RWPE2 (cell line): ENCODE measurements at regions not wholly inside any gene's neighbourhood (a gene's known extent, or its start where the extent isn't known, plus 50 kb on each side); places are given as distances from the start of the nearest gene placed in this dataset.

Source experiments
- ATAC-seq: fragments of 200-7000 bp; cut with Tn5 transposase; 3 replicates; pipeline ENCODE4 v1.9.1; 2021; ENCODE audit warnings: low read depth
- DNase-seq: peaks from one replicate; pipeline ENCODE4 v3.0.0-alpha.2; 2020; ENCODE audit warnings: low spot score
- H3K27ac ChIP-seq: fragments of 450-650 bp; 2 replicates; pipeline ENCODE4 v1.5.1; 2017; ENCODE audit warnings: mild to moderate bottlenecking; ENCODE audit not compliant: poor library complexity, severe bottlenecking
- H3K27me3 ChIP-seq: fragments of 250-450 bp; sonication (Bioruptor Pico); 2 replicates; pipeline ENCODE4 v1.5.1; 2021; ENCODE audit warnings: mild to moderate bottlenecking, moderate library complexity; ENCODE audit not compliant: insufficient read depth, poor library complexity, severe bottlenecking
- H3K36me3 ChIP-seq: fragments of 250-450 bp; sonication (Bioruptor Pico); 2 replicates; pipeline ENCODE4 v1.5.1; 2020; ENCODE audit warnings: low read depth, mild to moderate bottlenecking, moderate library complexity
- H3K4me1 ChIP-seq: fragments of 250-450 bp; sonication (Bioruptor Pico); 2 replicates; pipeline ENCODE4 v1.5.1; 2021; ENCODE audit warnings: mild to moderate bottlenecking, moderate library complexity; ENCODE audit not compliant: insufficient read depth, poor library complexity, severe bottlenecking
- H3K4me3 ChIP-seq: fragments of 250-450 bp; sonication (Bioruptor Pico); 2 replicates; pipeline ENCODE4 v1.5.1; 2021; ENCODE audit warnings: mild to moderate bottlenecking, moderate library complexity; ENCODE audit not compliant: severe bottlenecking
- H3K9me3 ChIP-seq: fragments of 250-450 bp; sonication (Bioruptor Pico); 2 replicates; pipeline ENCODE4 v1.5.1; 2021; ENCODE audit warnings: mild to moderate bottlenecking, moderate library complexity; ENCODE audit not compliant: severe bottlenecking
- CTCF ChIP-seq: fragments of 450-650 bp; IDR thresholded peaks from one replicate; pipeline ENCODE4 v1.5.1; 2017; ENCODE audit warnings: mild to moderate bottlenecking, moderate library complexity; ENCODE audit not compliant: poor library complexity, severe bottlenecking

DNA sequence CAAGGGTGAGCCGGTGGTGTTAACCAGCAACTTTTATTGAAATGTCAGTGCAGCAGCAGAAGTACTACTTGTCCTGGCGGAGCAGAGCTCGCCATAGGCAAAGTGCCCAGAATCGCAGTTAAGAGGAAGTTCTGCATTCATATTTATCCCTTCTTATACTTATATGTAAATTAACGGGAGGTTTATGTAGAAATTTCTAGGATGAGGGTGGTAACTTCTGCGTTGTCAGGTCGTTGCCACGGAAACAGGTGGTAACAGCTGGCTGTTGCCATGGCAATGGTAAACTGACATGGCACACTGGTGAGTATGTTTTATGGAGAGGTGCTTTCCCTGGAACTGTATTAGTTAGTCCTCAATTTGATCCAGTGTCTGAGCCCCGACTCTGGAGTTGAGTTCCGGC lies 2494.9 kb upstream of the PCDH20 start:
- H3K27ac ChIP-seq = no peak overlapping the region
- no peak for DNase-seq
- no peak overlapping the region for H3K4me3 ChIP-seq
- no peak for ATAC-seq
- H3K36me3 ChIP-seq = no peaks in the 10 kb centered on the region
- H3K27me3 ChIP-seq = no peaks in the 10 kb centered on the region
- H3K9me3 ChIP-seq = no peaks in the 10 kb centered on the region
- no peaks in the 10 kb centered on the region for H3K4me1 ChIP-seq
- no peak for TF ChIP-seq CTCF

GRCh38 chr13:63909726-63910375 lies 2494.2 kb upstream of the PCDH20 start:
- Histone ChIP-seq H3K27me3 (no peaks in the 10 kb centered on the region), H3K27ac (no peak overlapping the region), H3K4me3 (no peak overlapping the region), H3K4me1 (no peaks in the 10 kb centered on the region), H3K36me3 (no peaks in the 10 kb centered on the region), H3K9me3 (no peaks in the 10 kb centered on the region)
- DNase-seq = no peak
- TF ChIP-seq CTCF = no peak
- no peak for ATAC-seq

DNA sequence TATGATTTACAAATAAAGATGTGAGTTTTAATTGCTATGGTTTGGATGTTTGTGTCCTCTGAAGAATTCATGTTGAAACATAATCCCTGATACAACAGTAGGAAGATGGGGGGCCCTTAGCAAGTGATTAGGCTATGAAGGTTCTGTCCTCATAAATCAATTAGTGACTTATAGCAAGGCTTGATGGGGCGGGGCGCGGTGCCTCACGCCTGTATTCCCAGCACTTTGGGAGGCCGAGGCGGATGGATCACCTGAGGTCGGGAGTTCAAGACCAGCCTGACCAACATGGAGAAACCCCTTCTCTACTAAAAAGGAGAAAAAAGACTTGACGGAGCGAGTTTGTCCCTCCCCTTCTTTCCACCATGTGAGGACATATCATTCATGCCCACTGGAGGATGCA lies 2486.5 kb upstream of the PCDH20 start:
- TF ChIP-seq CTCF = no peak
- Histone ChIP-seq H3K9me3 (no peaks in the 10 kb centered on the region), H3K27ac (no peak overlapping the region), H3K27me3 (no peaks in the 10 kb centered on the region), H3K36me3 (no peaks in the 10 kb centered on the region), H3K4me3 (no peak overlapping the region), H3K4me1 (no peaks in the 10 kb centered on the region)
- DNase-seq (no peak), ATAC-seq (no peak)

DNA sequence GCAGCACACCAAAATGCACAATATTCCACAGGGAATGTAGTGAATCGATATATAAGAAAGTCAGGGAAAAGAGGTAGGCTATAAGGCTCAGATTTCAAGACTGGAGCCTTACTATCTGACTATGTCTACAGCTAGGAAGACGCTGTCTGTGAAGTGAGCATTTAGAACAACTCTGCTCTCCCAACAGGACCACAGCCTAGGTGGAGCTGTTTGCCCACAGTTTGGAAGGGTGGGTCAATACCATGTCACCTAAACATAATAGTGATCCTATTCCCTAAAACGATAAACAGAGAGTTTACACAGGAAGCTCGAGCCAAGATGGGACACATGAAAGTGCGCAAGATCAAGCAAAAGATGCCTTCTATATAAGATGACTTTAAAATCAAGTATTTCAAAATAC lies 2486.0 kb upstream of the PCDH20 start:
- DNase-seq = no peak
- no peaks in the 10 kb centered on the region for H3K36me3 ChIP-seq
- H3K27me3 ChIP-seq = no peaks in the 10 kb centered on the region
- no peak overlapping the region for H3K4me3 ChIP-seq
- no peaks in the 10 kb centered on the region for H3K9me3 ChIP-seq
- no peaks in the 10 kb centered on the region for H3K4me1 ChIP-seq
- no peak for TF ChIP-seq CTCF
- H3K27ac ChIP-seq = no peak overlapping the region
- no peak for ATAC-seq

DNA sequence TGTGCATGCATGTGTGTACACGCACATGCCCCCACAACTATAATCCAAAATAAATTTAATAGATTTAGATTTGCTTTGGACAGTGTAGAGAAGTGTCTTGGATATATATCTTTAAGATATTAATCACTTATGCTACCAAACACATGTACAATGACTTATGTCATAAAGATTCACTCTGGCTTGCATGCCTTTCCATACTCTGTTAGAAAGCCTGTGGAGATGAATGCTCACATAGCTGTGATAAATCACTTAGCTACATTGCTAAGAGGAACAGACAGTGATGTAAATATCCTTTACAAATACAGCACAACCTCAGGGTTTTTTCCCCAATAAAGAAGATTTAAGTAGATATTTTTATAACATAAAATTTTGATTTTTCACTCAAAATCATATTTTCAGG lies 2484.8 kb upstream of the PCDH20 start:
- TF ChIP-seq CTCF = no peak
- no peaks in the 10 kb centered on the region for H3K4me1 ChIP-seq
- H3K27ac ChIP-seq = no peak overlapping the region
- no peak overlapping the region for H3K4me3 ChIP-seq
- no peaks in the 10 kb centered on the region for H3K27me3 ChIP-seq
- no peaks in the 10 kb centered on the region for H3K36me3 ChIP-seq
- ATAC-seq = no peak
- no peaks in the 10 kb centered on the region for H3K9me3 ChIP-seq
- no peak for DNase-seq
